HG03558 (cell line): ENCODE measurements at regions not wholly inside any gene's neighbourhood (a gene's known extent, or its start where the extent isn't known, plus 50 kb on each side); places are given as distances from the start of the nearest gene placed in this dataset.

Experiments used
- ATAC-seq: cut with Tn5 transposase; IDR thresholded peaks from one replicate; pipeline ENCODE4 v1.9.1; 2021; ENCODE audit warnings: moderate number of reproducible peaks; ENCODE audit not compliant: unreplicated experiment; ENCODE audit errors: extremely low read depth

DNA sequence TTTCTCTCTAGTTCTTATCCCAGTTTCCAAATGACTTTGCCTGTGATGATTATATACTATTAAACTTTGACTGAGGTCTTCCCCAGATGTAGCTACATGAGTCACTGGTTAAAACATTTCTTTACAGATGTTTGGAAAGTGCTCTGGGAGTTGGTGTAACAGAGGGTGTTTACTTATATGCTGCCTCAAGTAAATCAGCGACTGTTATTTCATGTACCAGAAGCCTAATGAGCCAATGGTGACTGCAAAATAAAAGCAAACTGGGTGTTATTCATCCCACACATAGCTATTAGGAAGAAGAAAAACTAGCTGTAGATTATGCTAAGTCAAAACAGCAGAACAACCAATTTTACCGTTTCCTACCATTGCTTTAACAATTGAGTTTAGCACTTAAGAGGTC lies 929.7 kb upstream of the SEMA6A start:
- ATAC-seq = no peak

DNA sequence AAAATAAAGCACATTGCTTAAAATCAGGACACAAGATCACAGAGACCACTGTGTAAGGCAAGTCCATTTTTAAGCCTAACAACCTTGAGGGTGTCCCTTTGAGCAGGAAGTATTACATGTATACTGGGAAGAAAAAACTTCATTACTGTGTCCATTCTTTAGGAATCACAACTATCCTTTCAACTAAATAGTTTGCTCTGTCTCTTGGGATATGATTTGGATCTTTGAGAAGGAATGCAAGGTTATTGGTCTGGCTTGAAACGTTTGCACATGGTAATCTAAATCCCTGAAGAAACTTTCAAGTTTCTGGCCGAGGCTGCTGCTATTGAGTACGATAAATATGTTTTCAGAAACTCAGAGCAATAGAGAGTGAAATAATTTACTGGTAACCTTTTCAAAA lies 923.0 kb upstream of the SEMA6A start:
- ATAC-seq = no peak

DNA sequence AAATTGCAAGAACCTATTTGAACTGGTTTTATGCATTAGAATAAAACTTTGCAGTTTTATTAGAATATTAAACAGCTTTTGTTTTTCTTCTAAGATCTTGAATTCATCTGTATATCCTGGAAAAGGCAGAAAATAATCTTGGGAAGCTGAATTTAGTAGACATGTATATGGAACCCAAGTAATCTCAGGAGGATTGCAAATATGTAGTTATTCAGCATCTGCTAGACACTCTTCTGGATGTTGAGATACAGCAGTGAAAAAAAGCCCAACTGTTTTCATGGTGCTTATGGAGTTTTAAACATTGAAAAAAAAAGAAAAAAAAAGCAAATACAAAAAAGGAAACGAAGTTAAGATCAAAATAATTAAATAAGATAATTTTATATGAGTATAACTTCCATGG lies 922.2 kb upstream of the SEMA6A start:
- no peak for ATAC-seq

DNA sequence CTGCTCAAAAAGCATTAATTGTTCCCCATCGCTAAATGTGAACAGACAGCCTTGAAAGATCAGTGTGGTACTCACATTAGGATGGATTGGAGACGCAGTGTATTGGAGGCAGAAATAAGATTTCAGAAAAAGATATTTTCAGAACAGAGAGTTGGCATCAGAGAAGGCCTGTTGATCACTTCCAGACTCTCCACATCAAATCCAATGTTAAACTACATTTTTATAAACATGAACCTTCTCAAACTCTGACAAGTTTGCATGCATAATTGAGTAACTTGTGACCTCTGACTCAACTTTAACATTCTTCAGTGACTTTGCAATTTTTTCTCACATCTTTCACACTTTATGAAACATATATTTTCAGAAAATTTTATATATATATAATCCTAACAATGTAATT lies 919.6 kb upstream of the SEMA6A start:
- ATAC-seq = no peak

DNA sequence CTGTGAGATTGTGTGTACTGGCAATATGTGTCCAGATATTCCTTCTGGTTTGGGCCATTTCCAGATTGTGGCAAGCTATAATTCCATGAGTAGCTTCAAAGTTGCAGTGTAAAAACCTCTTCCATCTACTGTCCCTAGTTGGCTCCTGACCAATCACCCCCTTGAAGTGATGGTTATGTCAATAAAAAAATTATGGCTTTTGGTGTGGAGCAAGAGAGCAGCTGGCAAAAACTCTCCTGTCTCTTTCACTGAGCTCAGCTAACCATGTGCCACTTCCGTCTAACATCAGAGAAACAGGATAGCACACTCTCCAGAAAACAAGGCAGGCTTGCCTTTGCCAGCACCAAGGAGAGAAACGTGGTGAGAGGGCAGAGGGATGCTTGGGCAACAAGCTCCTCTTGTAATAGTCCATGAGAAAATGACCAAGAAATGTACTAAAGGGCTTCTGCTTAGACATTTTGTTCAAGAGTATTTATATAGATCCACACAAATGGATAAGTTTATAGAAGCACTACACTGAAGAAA lies 914.4 kb upstream of the SEMA6A start:
- no peak for ATAC-seq

DNA sequence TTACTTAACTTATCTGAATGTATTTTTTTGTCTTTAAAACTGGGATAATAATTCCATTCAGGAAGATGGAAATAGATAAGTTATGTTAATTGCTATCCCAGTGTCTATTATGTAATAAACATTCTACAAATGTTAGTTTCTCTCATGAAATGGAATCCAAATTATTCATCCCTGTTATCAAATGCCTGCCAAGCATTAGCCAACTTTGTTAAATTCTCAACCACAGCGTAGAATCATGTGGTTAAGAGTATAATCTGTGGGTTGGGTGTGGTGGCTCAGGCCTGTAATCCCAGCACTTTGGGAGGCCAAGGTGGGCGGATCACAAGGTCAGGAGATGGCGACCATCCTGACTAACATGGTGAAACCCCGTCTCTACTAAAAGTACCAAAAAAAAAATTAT lies 912.9 kb upstream of the SEMA6A start:
- no peak for ATAC-seq

DNA sequence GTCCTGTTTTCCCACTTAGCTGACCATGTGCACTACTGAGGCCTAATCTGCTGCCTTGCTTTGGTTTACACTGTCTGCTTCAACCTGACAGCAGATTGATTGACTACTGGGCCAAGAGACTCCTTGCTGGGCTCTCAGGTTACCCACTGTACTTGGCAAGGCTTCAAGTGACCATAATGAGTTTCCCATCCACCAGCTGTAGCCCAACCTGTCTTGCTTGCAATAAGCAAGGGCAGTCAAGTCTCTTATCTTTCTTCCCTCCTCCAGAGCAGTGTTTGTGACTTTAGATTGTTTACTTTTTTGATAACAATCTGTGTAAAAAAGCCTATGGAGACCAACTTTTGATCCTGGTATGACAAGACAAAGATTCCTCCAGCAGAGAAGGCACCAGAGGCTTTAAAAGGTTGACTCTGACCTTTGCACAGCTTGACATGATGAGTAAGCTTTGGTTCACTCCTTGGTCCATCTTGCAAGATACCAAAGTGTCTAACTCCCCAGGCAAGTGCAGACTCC lies 912.3 kb upstream of the SEMA6A start:
- ATAC-seq = no peak

DNA sequence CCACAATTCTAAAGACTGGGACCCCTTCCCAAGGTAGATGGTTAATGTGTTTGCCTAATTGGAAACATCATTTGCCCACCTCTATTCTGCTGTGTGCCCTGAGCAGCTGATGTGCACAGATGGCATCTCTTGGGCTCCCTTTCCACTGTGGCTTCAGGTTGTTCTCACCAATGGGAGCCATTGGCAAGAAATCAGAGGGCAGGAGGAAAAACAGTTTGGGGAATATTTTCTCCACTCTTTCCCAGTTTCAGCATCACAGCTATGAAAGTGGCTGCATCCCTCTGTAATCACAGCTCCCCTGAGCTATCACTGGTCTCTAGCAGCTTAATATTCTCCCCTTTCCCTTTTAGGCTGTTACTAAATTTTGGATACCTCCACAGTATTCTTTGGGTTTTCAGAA lies 911.6 kb upstream of the SEMA6A start:
- no peak for ATAC-seq

DNA sequence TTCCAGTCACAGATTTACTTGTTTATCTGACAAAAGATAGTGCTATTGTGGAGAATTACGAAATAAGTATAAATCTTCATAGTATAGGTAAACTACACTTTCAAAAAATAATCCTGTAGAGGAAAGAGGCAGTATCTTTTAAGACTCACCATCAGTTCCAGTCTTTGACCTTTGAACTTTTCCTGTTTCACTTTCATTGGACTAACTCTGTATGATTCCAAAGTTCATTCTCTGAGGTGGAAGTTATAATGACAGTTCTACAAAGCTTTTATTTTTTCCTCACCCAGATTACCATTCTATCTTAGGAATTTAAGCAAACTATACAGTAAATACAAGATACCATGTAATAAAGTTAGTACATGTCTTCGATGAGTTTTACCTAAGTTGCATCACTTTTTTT lies 901.3 kb upstream of the SEMA6A start:
- no peak for ATAC-seq

DNA sequence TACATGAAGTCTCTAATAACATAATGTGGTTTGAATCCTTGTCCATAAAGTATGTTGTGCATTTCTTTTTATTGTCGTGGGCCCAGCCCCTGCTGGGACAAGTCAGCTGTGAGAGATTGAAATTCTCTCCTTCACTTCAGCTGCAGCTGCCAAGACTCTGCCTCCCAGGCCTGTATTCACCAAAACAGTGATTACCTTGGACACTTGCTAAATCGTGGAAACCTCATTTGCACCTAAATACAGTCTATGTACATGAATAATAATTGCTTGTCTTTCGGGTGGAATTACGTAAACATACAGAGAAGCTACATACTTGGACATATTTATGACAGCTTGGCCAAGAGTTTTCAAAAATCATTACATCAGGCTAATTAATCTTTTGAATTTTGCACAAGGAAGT lies 898.5 kb upstream of the SEMA6A start:
- ATAC-seq = no peak

DNA sequence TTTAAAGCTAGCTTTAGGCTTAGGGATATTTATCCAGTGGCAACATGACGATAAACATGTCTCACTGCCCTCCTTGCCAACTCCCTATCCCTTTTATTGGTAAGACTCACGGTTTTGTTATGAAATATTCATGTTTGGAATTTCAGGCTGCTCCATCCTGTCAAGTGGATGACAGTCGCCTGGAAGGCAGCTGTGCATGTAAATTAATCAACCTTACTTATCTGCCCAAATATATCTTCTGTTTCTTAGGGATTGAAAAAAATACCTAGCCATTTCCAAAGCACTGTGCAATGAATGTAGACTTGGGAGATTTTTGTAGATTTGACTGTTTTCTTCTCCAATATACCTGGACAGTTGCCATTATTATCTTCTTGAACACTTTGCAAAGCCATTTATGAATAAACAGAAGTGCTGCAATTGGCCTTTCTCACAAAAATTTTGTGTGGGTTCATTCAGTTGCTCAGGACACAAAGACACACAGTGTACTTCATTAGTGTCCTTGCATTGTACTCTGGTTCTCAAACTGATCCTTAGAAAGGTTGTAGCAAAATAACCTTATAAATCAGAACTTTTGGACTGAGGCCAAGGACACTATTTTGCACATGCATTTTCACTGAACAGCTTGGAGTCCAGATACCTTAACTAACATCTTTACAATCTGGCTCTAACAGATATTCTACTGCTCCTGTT lies 889.4 kb upstream of the SEMA6A start:
- no peak for ATAC-seq

DNA sequence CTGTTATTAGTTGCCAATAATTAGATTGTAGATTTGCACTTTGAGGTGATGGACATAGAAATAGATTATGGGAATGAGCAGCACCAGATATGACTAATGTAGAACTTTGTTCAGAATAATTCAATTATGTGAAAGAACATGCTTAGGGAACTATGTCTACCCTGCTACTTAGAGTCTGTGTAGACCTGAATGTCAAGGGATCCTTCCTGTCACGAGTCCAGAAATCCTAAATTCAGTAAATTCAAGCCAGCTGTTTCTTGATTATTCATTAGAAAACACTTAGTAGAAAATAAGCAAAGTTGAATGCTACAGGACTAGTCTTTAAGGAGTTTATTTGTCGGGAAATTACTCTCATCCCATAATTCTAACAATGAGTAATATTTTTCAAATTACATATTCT lies 887.3 kb upstream of the SEMA6A start:
- ATAC-seq = no peak

DNA sequence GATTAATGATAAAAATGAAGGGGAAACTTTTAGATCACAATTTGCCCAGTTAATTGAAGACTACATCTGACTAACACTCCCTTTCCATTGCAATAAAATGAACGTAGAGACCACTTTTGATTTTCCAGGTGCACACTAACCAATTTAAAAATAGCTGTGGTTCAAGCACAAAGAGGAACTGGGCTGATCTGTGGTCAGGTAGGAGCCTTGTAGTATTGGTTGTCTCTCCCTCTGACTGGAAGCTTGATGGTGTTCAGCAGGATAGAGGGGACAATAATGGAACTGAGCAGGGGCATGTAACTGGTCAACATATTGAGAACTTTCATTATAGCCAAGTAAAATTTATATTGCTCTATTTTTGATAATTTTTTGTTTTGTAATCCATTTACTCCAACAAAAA lies 886.8 kb upstream of the SEMA6A start:
- ATAC-seq = no peak

DNA sequence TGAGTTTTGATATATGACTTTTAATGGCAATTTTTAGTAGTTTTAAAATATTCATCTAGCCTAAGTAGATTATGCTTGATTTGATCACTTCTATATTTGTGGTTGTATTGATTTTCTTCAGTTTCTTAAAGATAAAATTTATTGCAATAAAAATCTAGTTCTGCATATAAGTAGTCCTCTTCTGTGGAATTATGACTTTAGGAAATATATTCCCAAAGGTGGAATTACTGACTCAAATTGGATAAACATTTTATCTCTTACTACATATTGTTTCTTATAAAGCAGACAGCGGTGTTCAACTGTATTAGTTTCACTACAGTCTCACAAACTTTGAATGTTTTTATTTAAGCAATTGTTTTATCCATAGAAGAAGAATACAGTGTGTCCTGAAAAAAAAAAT lies 883.0 kb upstream of the SEMA6A start:
- ATAC-seq = no peak

DNA sequence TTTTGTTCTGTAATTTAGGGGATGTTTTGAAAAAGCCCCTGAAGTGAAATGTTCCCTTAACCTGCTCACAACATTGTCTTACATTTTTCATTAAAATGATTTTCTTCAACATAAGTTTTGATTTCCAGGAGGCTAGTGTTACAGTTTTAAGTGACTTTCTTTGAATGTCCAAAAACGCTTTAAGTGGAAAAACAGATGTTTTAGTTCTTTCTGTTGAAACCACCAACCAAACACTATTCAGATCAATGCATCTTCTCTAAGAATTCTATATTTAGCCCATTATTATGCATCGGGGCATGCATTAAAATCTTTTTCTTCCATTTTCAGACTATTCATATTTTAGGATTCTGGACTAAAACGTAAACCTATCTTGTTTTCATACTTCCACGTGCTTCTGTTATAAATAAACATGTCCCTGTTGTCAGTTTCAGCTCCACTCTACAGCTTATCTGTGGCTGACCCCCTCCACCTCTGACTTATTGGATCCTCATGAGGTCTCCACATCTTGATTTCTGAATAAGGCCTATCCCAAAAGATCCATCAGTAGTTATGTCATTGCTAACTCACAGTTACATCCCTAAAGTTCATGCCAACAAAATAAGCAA lies 882.3 kb upstream of the SEMA6A start:
- ATAC-seq = no peak

DNA sequence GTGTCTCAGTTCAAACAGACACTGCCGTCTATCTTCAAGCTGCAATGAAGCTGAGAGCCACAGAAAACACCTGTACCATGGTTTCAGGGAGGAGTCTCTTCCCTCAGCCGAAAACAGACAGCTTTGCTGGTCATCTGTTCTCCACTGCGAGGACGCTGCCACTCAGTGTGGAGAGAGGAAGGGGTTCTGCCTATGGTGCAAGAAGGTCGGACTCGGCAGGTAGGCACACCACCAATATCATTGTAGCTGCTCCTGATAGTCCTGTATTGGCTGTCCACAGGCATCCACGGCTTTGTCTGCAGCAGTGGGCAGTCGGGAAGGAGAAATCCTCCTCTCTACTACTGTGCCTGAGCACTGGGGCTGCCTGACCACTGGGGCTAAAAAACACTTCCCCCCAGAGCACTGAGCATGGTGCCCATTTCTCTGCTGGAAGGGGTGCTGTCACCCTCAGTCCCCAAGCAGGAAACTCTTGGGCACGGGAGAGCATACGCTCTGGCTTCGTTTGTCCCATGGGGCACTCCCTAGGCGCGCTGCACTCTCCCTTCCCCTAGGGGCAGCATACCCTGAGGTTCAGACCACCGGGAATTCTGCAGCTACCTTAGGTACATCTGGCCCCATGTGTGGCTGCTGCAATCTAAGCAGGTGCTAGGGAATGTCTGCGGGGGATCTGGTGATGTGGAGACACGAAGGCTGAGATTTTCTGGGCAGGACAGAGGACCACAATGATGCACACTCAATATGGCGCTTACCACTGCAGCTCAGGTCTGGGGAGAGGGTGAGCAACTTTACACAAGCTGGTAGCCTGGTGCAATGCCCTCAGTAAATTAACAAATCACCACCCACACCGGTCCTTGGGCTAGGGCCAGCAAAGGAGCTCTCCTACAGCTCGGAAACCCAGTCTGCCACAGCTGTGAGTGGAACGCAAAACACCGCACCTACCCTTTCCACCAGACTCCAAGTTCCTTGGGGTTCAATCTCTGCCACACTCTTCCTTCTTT lies 880.9 kb upstream of the SEMA6A start:
- ATAC-seq = no peak

DNA sequence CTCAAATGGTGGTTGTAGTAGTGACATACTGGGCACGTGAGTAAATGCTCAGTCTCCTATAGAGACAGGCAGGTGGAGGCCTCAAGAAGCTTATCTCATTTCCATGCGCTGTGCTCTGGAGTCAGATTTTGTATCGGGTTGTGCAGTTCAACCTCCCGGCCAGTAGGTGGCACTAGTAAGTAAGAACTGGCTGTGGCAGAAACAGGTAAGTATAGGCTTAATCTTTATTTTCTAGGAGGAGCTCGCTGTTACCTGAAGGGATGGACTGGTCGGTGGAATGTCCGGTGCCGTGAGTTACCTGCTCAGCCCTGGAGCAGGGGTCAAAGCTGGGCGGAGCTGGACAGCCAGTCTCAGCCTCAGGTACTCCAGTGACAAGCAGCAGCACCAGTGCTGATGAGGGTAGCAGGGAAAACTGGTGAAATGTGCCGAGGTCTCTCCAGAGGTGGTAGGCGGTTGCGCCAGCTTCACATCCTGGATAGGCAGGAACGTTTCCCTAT lies 880.1 kb upstream of the SEMA6A start:
- peak; percentile 81 for ATAC-seq

DNA sequence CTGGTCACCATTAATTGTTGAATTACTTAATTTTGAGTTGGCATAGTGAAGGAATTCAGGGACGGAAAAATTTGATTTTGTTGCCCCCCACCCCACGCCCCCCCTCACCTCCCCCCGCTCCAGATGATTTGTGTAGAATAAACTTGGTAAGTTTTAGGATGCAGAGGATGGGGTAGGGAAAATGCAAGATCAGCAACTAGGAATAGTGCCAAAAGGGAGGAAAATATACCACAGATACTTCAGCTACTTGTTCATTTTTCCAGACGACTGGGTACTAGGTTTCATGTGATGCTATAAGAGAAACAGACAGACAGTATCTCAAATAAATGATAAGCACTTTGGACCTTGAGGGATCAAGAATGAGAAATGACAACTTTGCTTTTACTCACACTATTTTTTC lies 862.2 kb upstream of the SEMA6A start:
- no peak for ATAC-seq

DNA sequence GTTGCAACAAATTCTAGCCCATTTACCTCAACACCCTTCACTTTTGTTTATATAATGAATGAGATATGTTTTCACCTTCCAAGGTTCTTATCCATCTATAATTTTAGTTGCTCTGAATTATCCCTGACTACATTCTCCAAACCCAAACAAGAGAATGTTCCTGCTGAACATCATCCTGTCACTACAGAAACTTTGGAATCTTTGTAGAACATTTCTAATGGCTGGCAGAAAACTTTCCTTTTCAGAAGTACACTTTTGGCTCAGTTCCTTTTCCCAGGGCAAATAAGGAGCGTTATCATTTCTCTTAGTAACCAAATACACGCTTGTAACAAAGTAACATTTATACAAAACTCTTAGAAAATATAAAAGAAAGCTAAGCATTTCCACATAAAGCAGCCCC lies 860.6 kb upstream of the SEMA6A start:
- ATAC-seq = no peak

DNA sequence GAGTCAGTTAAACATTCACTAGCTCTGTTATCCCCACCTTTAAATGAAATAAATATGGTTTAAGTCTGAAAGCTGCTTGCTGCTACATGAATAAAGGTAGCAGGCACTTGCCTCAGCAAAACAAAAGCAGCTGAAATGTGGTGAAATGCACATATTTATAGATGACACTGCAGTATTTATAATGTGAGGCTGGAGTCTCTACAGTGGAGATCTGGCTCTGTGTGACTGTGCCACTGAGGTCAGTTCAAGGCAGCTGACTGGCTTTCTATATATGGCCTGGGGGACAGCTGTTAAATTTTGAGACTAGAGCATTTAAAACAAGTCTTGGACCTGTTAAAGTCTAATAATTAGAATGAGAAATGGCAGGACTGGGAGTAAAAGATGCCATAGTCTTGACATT lies 859.6 kb upstream of the SEMA6A start:
- no peak for ATAC-seq

DNA sequence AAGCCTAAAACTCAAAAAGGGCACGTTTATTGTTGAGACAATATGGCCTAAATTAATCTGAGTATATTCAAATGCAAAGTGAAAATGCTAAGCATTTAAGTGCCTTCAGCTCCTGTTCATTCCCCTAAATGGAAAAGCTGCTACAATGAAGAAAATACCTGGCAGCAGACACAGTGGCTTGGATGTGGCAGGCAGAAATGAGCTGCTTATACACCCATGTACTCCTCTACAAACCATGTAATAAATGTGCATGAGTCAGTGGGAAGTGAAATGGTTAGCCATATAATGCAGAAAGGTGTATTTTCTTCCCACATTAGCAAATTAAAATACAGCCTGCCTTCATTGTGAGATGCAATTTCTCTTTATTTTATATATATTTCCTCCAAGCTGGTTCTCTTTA lies 859.2 kb upstream of the SEMA6A start:
- ATAC-seq = no peak
